Aorta (tissue), 5 donors: ENCODE measurements at regions not wholly inside any gene's neighbourhood (a gene's known extent, or its start where the extent isn't known, plus 50 kb on each side); places are given as distances from the start of the nearest gene placed in this dataset.
"Not testable (repeated sequence)": the region's sequence is repeated elsewhere in the genome, so short reads cannot be mapped to it uniquely, and the experiment has no call there.

Experiments
- ATAC-seq: fragments of 200-7000 bp; cut with Tn5 transposase; one replicate; pipeline ENCODE4 v1.9.1; 2022; ENCODE audit warnings: moderate library complexity; ENCODE audit not compliant: low FRiP score
- DNase-seq, 2 donors: peaks; one replicate each; pipeline ENCODE4 v3.0.0-alpha.2; 2020
- H3K27ac ChIP-seq, 2 donors: one replicate each; pipeline ENCODE4 v1.5.1; 2013; ENCODE audit warnings: low read length in 2 of 2, mild to moderate bottlenecking in 2 of 2, moderate library complexity in 2 of 2, control low read depth in 1 of 2, inconsistent platforms in 1 of 2, low read depth in 1 of 2
- H3K27me3 ChIP-seq, 2 donors: one replicate each; pipeline ENCODE4 v1.6.1; 2013; ENCODE audit warnings: control low read depth in 1 of 2, low read length in 1 of 2, mild to moderate bottlenecking in 1 of 2, moderate library complexity in 1 of 2; ENCODE audit not compliant: insufficient read depth in 2 of 2, control insufficient read depth in 1 of 2
- H3K36me3 ChIP-seq, 2 donors: one replicate each; pipeline ENCODE4 v1.6.1; 2013; ENCODE audit warnings: control low read depth in 1 of 2, low read length in 1 of 2, mild to moderate bottlenecking in 1 of 2; ENCODE audit not compliant: insufficient read depth in 2 of 2, control insufficient read depth in 1 of 2
- H3K4me1 ChIP-seq, 2 donors: one replicate each; pipeline ENCODE4 v1.6.1; 2013; ENCODE audit warnings: low read length in 2 of 2, control low read depth in 1 of 2, mild to moderate bottlenecking in 1 of 2, moderate library complexity in 1 of 2; ENCODE audit not compliant: insufficient read depth in 2 of 2, control insufficient read depth in 1 of 2
- H3K4me3 ChIP-seq, 2 donors: one replicate each; pipeline ENCODE4 v1.5.1; 2013; ENCODE audit warnings: low read length in 2 of 2, control low read depth in 1 of 2, mild to moderate bottlenecking in 1 of 2
- H3K9me3 ChIP-seq: one replicate; pipeline ENCODE4 v1.6.1; 2013; ENCODE audit warnings: mild to moderate bottlenecking, low read length; ENCODE audit not compliant: control insufficient read depth
- WGBS, 2 donors: extraction: QIAGEN DNeasy Blood & Tissue Kit; methylation state at CpG; one replicate each; pipeline ENCODE4 v1.1.7; 2013; 5-methylcytosine and 5-hydroxymethylcytosine counted together
- intact Hi-C, 2 donors: fragments of 100-400 bp; cut with DNase I; formaldehyde crosslinking; loops; one replicate each; pipeline versions ENCODE4 v1.14.2 to v1.15.0; 2022
- donor health status: healthy with polysubstance abuse.
- donor health status: Bipolar disorder and iron deficiency.
- donor health status: DM: no; HTN: no; CAD: no.
- donor health status: DM: no; HTN: no; CAD: no.
- donor health status: DM: yes; HTN: yes; CAD: no.

DNA sequence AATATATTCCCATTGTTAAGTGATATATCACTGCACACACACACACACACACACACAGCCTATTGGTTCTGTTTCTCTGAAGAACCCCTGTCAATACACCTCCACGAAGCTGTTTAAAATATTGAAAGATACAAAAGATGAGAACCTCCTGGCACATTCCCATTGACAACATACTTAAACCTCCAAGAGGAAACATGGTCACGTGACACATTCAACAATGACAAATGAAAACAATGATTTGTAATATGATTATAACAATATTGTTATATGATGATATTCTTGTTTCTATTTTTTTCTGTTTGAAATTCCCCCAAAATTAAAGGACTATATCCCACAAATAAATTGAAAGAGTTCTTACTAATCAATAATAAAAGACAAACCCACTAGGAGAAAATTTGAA, 1344.9 kb downstream of the BRD1 start:
- 44 to 50% methylated on average over 2 of the region's 2 CpGs for WGBS, 2 donors
- Histone ChIP-seq H3K27me3 (no peaks in the 10 kb centered on the region), H3K9me3 (no peaks in the 10 kb centered on the region), H3K4me3 (no peak overlapping the region), H3K27ac (no peak overlapping the region), H3K36me3 (no peaks in the 10 kb centered on the region), H3K4me1 (no peaks in the 10 kb centered on the region)
- intact Hi-C loops, result no loop called here
- no peak for ATAC-seq
- DNase-seq, result no peak

DNA sequence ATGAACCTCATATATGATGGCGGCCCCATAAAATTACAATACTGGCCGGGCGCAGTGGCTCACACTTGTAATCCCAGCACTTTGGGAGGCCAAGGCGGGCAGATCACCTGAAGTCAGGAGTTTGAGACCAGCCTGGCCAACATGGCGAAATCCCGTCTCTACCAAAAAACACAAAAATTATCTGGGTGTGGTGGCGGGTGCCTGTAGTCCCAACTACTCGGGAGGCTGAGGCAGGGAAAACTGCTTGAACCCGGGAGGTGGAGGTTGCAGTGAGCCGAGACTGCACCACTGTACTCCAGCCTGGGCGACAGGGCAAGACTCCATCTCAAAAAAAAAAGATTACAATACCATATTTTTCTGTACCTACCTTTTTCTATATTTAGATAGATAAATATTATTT, 1345.5 kb downstream of the BRD1 start:
- H3K27me3 ChIP-seq, H3K4me1 ChIP-seq, intact Hi-C loops, H3K36me3 ChIP-seq, H3K27ac ChIP-seq, ATAC-seq, H3K4me3 ChIP-seq, DNase-seq, H3K9me3 ChIP-seq: not testable (repeated sequence)
- 94 to 96% methylated on average over 11 of the region's 11 CpGs for WGBS, 2 donors

DNA sequence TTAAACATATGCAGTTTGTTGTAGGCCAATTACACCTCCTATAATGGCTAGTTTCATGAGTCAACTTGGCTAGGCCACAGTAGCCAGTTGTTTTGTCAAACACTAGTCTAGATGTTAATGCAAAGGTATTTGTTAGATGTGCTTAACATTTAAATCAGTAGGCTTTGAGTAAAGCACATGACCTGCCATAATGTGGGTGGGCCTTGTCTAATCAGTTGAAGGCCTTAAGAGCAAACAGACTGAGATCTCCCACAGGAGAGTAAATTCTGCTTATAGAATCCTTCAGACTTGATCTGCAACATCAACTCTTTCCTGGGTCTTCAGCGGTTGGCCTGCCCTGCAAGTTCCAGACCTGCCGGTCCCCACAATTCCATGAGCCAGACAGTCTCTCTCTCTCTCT, 1345.9 kb downstream of the BRD1 start:
- ATAC-seq (no peak), DNase-seq (no peak)
- H3K36me3 ChIP-seq, result no peaks in the 10 kb centered on the region
- H3K27ac ChIP-seq, result no peak overlapping the region
- H3K9me3 ChIP-seq, result no peaks in the 10 kb centered on the region
- WGBS, 2 donors, result 97% methylated on average over 2 of the region's 2 CpGs
- no peak overlapping the region for H3K4me3 ChIP-seq
- intact Hi-C loops, result no loop called here
- no peaks in the 10 kb centered on the region for H3K4me1 ChIP-seq
- H3K27me3 ChIP-seq, result no peaks in the 10 kb centered on the region

DNA sequence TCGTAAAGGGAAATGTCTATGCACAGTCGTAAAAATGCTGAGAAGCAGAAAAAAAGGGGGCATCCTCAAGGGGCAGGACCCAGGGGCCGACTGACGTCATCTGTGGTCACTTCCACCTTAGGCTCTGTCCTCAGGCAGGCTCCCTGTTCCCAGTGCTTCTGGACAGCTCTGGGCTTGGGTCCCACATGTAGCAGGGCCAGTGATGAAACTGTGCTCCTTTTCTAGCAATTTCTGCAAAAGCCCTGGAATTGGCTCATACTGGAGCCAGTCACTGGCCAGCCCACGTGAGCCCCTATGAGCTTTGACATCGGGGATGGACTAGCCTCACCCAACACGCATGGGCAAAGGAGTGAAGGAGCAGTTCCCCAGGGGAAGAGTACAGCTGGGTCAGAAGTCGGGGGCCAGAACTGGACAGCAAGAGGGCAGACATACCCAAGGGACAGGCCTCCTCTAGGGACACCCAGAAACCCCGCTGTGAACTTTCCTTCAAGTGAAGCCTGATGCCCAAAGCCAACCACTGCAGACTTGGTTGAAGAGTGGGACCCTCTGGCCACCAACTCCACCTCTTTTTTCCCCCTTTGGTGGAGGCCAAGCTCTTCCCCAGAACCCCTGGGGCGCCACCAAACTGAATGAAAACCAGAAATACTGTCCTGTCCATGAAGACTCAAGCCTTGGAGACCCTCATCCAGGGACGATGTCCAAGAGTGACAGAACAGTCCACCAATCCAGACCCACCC, 1349.0 kb downstream of the BRD1 start:
- intact Hi-C loops, result no loop called here
- H3K9me3 ChIP-seq, result no peaks in the 10 kb centered on the region
- WGBS, 2 donors, result 84 to 88% methylated on average over 11 of the region's 11 CpGs
- H3K36me3 ChIP-seq, result no peaks in the 10 kb centered on the region
- H3K4me1 ChIP-seq, result no peaks in the 10 kb centered on the region
- H3K27me3 ChIP-seq, result no peaks in the 10 kb centered on the region
- ATAC-seq (no peak), DNase-seq (peak in 1 of 2 donors; percentile 47)
- H3K27ac ChIP-seq, result no peak overlapping the region
- H3K4me3 ChIP-seq, result no peak overlapping the region

DNA sequence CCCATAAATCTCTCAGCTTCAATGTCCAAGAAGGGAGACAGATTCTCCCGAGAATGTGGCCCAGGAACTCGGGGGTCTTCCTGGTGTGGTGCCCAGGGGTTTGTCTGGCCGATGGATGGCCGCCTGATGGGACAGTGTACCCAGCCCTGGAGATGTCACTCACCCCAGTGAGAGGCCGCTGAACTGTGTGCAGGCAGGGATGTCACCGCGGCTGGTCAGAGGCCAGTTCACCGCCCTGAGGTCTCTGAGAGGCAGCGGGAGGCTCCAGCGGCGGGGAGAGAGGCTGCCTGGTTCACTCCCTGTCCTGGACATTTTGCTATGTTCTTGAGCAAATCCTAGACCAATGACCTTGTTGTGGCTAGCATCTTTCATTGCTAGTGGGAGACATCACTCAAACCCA, 1349.5 kb downstream of the BRD1 start:
- Histone ChIP-seq H3K27me3 (no peaks in the 10 kb centered on the region), H3K4me1 (no peaks in the 10 kb centered on the region), H3K9me3 (no peaks in the 10 kb centered on the region), H3K4me3 (no peak overlapping the region), H3K36me3 (no peaks in the 10 kb centered on the region), H3K27ac (no peak overlapping the region)
- DNase-seq (no peak), ATAC-seq (no peak)
- intact Hi-C loops, result no loop called here
- 81 to 83% methylated on average over 11 of the region's 11 CpGs for WGBS, 2 donors

DNA sequence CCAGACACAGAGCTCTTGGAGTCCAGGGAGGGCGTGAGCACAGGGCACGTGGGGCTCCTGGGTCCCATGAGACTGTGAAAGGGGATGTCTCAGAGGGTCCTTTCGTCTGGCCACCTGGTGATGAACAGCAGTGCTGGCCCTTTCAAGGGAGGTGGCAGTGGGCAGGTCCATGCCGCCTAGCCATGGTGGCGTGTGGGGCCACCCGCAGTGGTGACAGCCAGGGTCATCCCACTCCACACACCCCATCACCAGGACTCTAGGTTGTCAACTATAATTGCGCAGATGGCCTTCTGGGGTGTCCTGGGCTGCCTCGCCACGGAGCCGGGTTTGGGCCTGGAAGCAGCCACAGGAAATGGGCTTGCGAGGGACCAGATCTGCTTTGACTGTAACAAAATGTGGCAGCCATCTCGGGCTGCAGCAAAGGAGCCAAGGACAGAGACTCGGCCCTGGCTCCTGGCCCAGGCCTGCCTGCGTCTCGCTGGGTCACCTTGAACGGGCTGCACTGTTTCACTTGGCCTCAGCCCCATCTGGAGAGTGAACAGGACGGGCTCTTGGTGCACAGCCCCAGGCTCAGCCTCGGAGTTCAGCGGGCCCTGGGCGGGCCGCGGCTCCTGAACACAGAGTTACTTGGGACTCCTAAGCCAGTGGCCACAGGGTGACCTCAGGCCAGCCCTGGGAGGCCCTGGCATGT, 1350.5 kb downstream of the BRD1 start:
- no peaks in the 10 kb centered on the region for H3K36me3 ChIP-seq
- no peaks in the 10 kb centered on the region for H3K4me1 ChIP-seq
- intact Hi-C loops, result no loop called here
- peak; percentile 54 for ATAC-seq
- H3K4me3 ChIP-seq, result no peak overlapping the region
- no peaks in the 10 kb centered on the region for H3K27me3 ChIP-seq
- no peak overlapping the region for H3K27ac ChIP-seq
- DNase-seq, result no peak
- 58% methylated on average over 22 of the region's 22 CpGs for WGBS, 2 donors
- no peaks in the 10 kb centered on the region for H3K9me3 ChIP-seq

DNA sequence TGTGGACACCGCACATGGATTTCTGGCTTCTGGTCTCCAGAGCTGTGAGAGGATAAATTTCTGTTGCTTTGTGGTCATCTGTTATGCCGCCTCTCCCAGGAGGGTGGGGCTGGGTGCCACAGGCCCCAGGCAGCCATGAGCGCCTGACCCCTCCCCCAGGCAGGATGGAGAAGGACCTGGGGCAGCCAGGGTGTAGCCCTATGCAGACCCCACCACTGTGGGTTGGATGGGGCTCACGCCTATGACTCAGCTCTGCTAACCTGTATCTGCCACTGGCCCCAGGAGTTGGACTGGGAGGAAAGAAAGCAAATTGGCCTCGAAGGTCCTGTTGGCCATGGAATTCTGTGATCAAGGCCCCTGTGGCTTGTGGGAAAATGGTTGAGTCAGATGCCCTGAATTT, 1351.1 kb downstream of the BRD1 start:
- no peaks in the 10 kb centered on the region for H3K27me3 ChIP-seq
- no peaks in the 10 kb centered on the region for H3K4me1 ChIP-seq
- no peaks in the 10 kb centered on the region for H3K9me3 ChIP-seq
- DNase-seq, result no peak
- intact Hi-C loops, result no loop called here
- no peak overlapping the region for H3K4me3 ChIP-seq
- H3K36me3 ChIP-seq, result no peaks in the 10 kb centered on the region
- WGBS, 2 donors, result 87 to 95% methylated on average over 5 of the region's 5 CpGs
- H3K27ac ChIP-seq, result no peak overlapping the region
- ATAC-seq, result no peak

DNA sequence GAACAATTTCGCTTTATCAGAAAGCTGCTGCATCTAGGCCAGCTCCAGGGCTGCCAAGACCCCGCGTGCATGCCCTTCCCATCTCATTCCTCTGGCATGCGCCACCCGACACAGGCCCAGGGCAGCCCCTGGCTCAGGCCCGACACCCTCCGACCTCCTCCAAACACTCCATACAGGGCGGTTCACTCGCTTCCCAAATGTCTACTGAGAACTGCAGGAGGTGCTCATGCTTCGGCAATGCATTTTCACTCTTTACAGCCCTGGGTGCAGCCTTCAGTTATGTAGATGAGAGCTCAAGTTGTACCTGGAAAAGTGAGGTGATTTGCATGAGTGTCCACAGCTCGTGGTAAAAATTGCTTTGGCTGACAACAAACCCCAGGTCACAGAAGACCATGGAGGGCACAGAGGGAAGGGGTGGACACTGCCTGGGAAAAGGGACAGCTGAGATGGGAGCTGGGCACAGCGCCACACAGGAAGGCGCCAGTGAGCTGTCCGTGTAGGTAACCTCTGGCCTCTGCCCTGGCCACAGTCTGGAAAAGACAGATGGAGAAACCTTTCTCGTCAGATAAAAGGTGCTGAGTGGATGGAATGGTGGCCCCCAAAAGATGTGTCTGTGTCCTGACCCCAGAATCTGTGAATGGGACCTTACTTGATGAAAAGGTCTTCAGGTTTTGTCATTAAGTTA, 1351.9 kb downstream of the BRD1 start:
- Histone ChIP-seq H3K4me1 (no peaks in the 10 kb centered on the region), H3K27me3 (no peaks in the 10 kb centered on the region), H3K27ac (no peak overlapping the region), H3K36me3 (no peaks in the 10 kb centered on the region), H3K4me3 (no peak overlapping the region), H3K9me3 (no peaks in the 10 kb centered on the region)
- DNase-seq (no peak), ATAC-seq (no peak)
- intact Hi-C loops, result no loop called here
- WGBS, 2 donors, result 74 to 78% methylated on average over 15 of the region's 15 CpGs

DNA sequence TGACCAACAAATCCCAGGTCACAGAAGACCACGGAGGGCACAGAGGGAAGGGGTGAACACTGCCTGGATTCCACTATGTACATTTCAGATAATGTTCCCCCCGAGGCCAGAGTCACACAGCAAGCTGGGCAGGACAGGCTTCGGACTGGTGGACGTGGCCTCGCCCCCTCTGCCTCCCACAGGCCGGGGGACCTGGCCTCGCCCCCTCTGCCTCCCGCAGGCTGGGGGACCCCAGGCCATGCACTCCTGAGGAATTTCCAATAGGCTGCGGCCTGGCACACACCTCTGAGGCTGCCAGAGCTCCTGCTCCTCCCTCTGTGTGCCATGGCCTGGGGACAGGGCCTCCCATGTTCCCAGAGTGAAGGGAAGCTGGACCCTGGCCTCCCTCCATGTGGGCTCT, 1352.8 kb downstream of the BRD1 start:
- Histone ChIP-seq H3K9me3 (no peaks in the 10 kb centered on the region), H3K36me3 (no peaks in the 10 kb centered on the region), H3K27ac (no peak overlapping the region), H3K4me1 (no peaks in the 10 kb centered on the region), H3K4me3 (no peak overlapping the region), H3K27me3 (no peaks in the 10 kb centered on the region)
- WGBS, 2 donors, result 75 to 78% methylated on average over 9 of the region's 9 CpGs
- no peak for ATAC-seq
- no peak for DNase-seq
- intact Hi-C loops, result no loop called here
